HCT116 (cell line): ENCODE measurements at regions not wholly inside any gene's neighbourhood (a gene's known extent, or its start where the extent isn't known, plus 50 kb on each side); places are given as distances from the start of the nearest gene placed in this dataset.

Experiments used
- ATAC-seq: fragments of 200-7000 bp; cut with Tn5 transposase; 2 replicates; pipeline ENCODE4 v1.9.1; 2020; ENCODE audit warnings: mild to moderate bottlenecking, moderate library complexity
- BruUV-seq: library from RNA; stranded (reverse); fragments of 400-500 nt; replicated peaks from 2 replicates; lab custom pipeline; 2021; lab: Mats Ljungman, UMichigan
- CTCF ChIA-PET: fragments of 300-600 bp; sonication (Branson Sonifier 250); formaldehyde crosslinking; loops from one replicate; lab custom pipeline; 2021; ENCODE audit warnings: antibody characterized with exemption; lab: Charles Lee
- POLR2A ChIA-PET: fragments of 300-600, 350-600 bp; sonication (Branson Sonifier 250); formaldehyde crosslinking; loops from one replicate; lab custom pipeline; 2021; ENCODE audit warnings: antibody characterized with exemption; lab: Charles Lee
- RAD21 ChIA-PET, 2 experiments: fragments of 300-600 bp; sonication (Branson Sonifier 250); formaldehyde crosslinking; loops; one replicate each; lab custom pipeline; 2023; ENCODE audit warnings: low total read pairs in 2 of 2; ENCODE audit not compliant: uncharacterized antibody in 2 of 2, unreplicated experiment in 2 of 2, low non-redundant PET in 1 of 2; lab: Charles Lee
- DNase-seq: peaks from one replicate; pipeline ENCODE4 v3.0.0-alpha.2; 2010; ENCODE audit warnings: low read depth, low spot score
- H2AFZ ChIP-seq: fragments of 200-600 bp; shearing (Covaris generic), sonication (generic); 2 replicates; pipeline ENCODE4 v1.6.1; 2017; ENCODE audit warnings: low read depth, mixed run types, mixed read lengths, antibody characterized with exemption, low read length; ENCODE audit not compliant: poor library complexity, severe bottlenecking
- H3K27ac ChIP-seq: 2 replicates; pipeline ENCODE4 v1.5.1; 2012; ENCODE audit warnings: low read depth, low read length
- H3K27me3 ChIP-seq: fragments of 200-600 bp; sonication (generic); 2 replicates; pipeline ENCODE4 v1.6.1; 2016; ENCODE audit warnings: mixed run types, low read length, mixed read lengths; ENCODE audit not compliant: insufficient read depth
- H3K36me3 ChIP-seq, 2 experiments: fragments of 200-500 bp in 1 of 2; fragments of 200-600 bp in 1 of 2; sonication (Bioruptor generic) in 1 of 2; sonication (generic) in 1 of 2; 2 replicates each; pipeline versions ENCODE4 v1.5.1 to v1.6.1; 2014 to 2016; ENCODE audit warnings: low read length in 2 of 2, inconsistent platforms in 1 of 2, mixed read lengths in 1 of 2, mixed run types in 1 of 2; ENCODE audit not compliant: insufficient read depth in 2 of 2, control insufficient read depth in 1 of 2
- H3K4me1 ChIP-seq, 2 experiments: fragments of 200-600 bp in 1 of 2; sonication (generic) in 1 of 2; 2 replicates each; pipeline versions ENCODE4 v1.5.1 to v1.6.1; 2012 to 2017; ENCODE audit warnings: low read length in 2 of 2, inconsistent platforms in 1 of 2, mild to moderate bottlenecking in 1 of 2, mixed read lengths in 1 of 2, mixed run types in 1 of 2, moderate library complexity in 1 of 2; ENCODE audit not compliant: insufficient read depth in 2 of 2, control insufficient read depth in 1 of 2
- H3K4me2 ChIP-seq: fragments of 200-600 bp; sonication (generic); 2 replicates; pipeline ENCODE4 v1.6.1; 2017; ENCODE audit warnings: mixed run types, low read length, mixed read lengths
- H3K4me3 ChIP-seq, 2 experiments: fragments of 200-600 bp in 1 of 2; sonication (generic) in 1 of 2; replicated peaks in 1 of 2; 2 replicates each; pipeline ENCODE4 v1.5.1; 2011 to 2016; ENCODE audit warnings: low read length in 2 of 2, control low read depth in 1 of 2, low read depth in 1 of 2, mild to moderate bottlenecking in 1 of 2, mixed read lengths in 1 of 2, mixed run types in 1 of 2
- H3K79me2 ChIP-seq: fragments of 200-600 bp; sonication (generic); 2 replicates; pipeline ENCODE4 v1.6.1; 2017; ENCODE audit warnings: mild to moderate bottlenecking, mixed run types, low read length, moderate library complexity, mixed read lengths; ENCODE audit not compliant: insufficient read depth
- H3K9ac ChIP-seq: fragments of 200-600 bp; sonication (generic); 2 replicates; pipeline ENCODE4 v1.6.1; 2016; ENCODE audit warnings: low read length, mixed read lengths
- H3K9me2 ChIP-seq: fragments of 200-600 bp; sonication (generic), shearing (Covaris generic); 2 replicates; pipeline ENCODE4 v1.6.1; 2017; ENCODE audit warnings: mixed run types, mild to moderate bottlenecking, moderate library complexity; ENCODE audit not compliant: insufficient read depth
- H3K9me3 ChIP-seq, 2 experiments: fragments of 200-500 bp in 1 of 2; fragments of 200-600 bp in 1 of 2; sonication (Bioruptor generic) in 1 of 2; sonication (generic) in 1 of 2; 2 replicates each; pipeline ENCODE4 v1.6.1; 2014 to 2017; ENCODE audit warnings: low read length in 2 of 2, mixed read lengths in 2 of 2, inconsistent platforms in 1 of 2, low read depth in 1 of 2, mild to moderate bottlenecking in 1 of 2, mixed run types in 1 of 2, moderate library complexity in 1 of 2; ENCODE audit not compliant: control insufficient read depth in 1 of 2, insufficient read depth in 1 of 2
- H4K20me1 ChIP-seq: fragments of 200-600 bp; sonication (generic), shearing (Covaris generic); 2 replicates; pipeline ENCODE4 v1.6.1; 2017; ENCODE audit warnings: mixed run types, mild to moderate bottlenecking, moderate library complexity; ENCODE audit not compliant: insufficient read depth
- CBX3 ChIP-seq: IDR thresholded peaks from 2 replicates; pipeline ENCODE4 v1.6.1; 2012; ENCODE audit warnings: low read depth
- CTCF ChIP-seq, 3 experiments: fragments of 200-600 bp in 1 of 3; sonication (generic) in 1 of 3; IDR thresholded peaks in 2 of 3; conservative IDR thresholded peaks in 1 of 3; 2 replicates each; pipeline ENCODE4 v1.5.1; 2012 to 2017; ENCODE audit warnings: low read depth in 2 of 3, low read length in 2 of 3, antibody characterized with exemption in 1 of 3, borderline replicate concordance in 1 of 3, control low read depth in 1 of 3, mild to moderate bottlenecking in 1 of 3, mixed read lengths in 1 of 3, mixed run types in 1 of 3, moderate library complexity in 1 of 3; ENCODE audit not compliant: insufficient read depth in 1 of 3
- ELF1 ChIP-seq: IDR thresholded peaks from 2 replicates; pipeline ENCODE4 v1.6.1; 2012; ENCODE audit warnings: low read depth, borderline replicate concordance
- EZH2 ChIP-seq: fragments of 200-600 bp; sonication (generic); IDR thresholded peaks from 2 replicates; pipeline ENCODE4 v1.6.1; 2017; ENCODE audit warnings: antibody characterized with exemption, mixed run types
- EZH2phosphoT487 ChIP-seq: fragments of 200-600 bp; IDR thresholded peaks from 2 replicates; pipeline ENCODE4 v1.6.1; 2018; ENCODE audit warnings: antibody characterized with exemption, borderline replicate concordance
- FOSL1 ChIP-seq: IDR thresholded peaks from 2 replicates; pipeline ENCODE4 v1.6.1; 2012; ENCODE audit warnings: low read depth
- POLR2A ChIP-seq: IDR thresholded peaks from 2 replicates; pipeline ENCODE4 v1.7.0; 2011; ENCODE audit warnings: borderline replicate concordance; ENCODE audit not compliant: insufficient read depth, insufficient read length; ENCODE audit errors: extremely low read depth
- POLR2AphosphoS5 ChIP-seq: IDR thresholded peaks from 2 replicates; pipeline ENCODE4 v1.6.1; 2011; ENCODE audit warnings: mild to moderate bottlenecking, low read depth, low read length, moderate library complexity
- RAD21 ChIP-seq: IDR thresholded peaks from 2 replicates; pipeline ENCODE4 v1.6.1; 2012; ENCODE audit warnings: low read depth, mild to moderate bottlenecking
- REST ChIP-seq: IDR thresholded peaks from 2 replicates; pipeline ENCODE4 v1.6.1; 2012; ENCODE audit warnings: low read depth
- SP1 ChIP-seq: IDR thresholded peaks from 2 replicates; pipeline ENCODE4 v1.6.1; 2012; ENCODE audit warnings: low read depth
- SRF ChIP-seq: IDR thresholded peaks from 2 replicates; pipeline ENCODE4 v1.6.1; 2012; ENCODE audit warnings: low read depth
- YY1 ChIP-seq: IDR thresholded peaks from 2 replicates; pipeline ENCODE4 v1.6.1; 2011; ENCODE audit warnings: low read length, low read depth, moderate library complexity, mild to moderate bottlenecking; ENCODE audit not compliant: insufficient replicate concordance; ENCODE audit errors: extremely low read depth
- ZFX ChIP-seq: fragments of 450-650 bp; IDR thresholded peaks from 2 replicates; pipeline ENCODE4 v1.6.1; 2017
- ZNF274 ChIP-seq: fragments of 200-500 bp; sonication (Bioruptor generic); IDR thresholded peaks from 2 replicates; pipeline ENCODE4 v1.6.1; 2014; ENCODE audit warnings: mild to moderate bottlenecking, low read depth, low read length, inconsistent platforms
- intact Hi-C: fragments of 100-400 bp; cut with micrococcal nuclease; formaldehyde crosslinking; loops from 2 replicates; pipeline ENCODE4 v1.10.0; 2022

- ChIA-PET POLR2A (no interaction called here), RAD21 (no interaction called here), CTCF (no interaction called here)
- Histone ChIP-seq H3K4me1 (no peaks in the 10 kb centered on the region), H3K79me2 (no peaks in the 10 kb centered on the region), H3K9me3 (no peaks in the 10 kb centered on the region), H3K9me2 (no peaks in the 10 kb centered on the region), H4K20me1 (no peaks in the 10 kb centered on the region), H3K27ac (no peak overlapping the region), H3K27me3 (peaks cover 15% of the 10 kb centered on the region), H3K4me2 (no peak overlapping the region), H2AFZ (no peak overlapping the region), H3K36me3 (no peaks in the 10 kb centered on the region), H3K4me3 (no peak overlapping the region), H3K9ac (no peak overlapping the region)
- ATAC-seq (no peak), DNase-seq (no peak)
- intact Hi-C loops = no loop called here
- no peak for TF ChIP-seq POLR2AphosphoS5
- no peak for TF ChIP-seq SP1
- TF ChIP-seq EZH2 = no peak
- no peak for TF ChIP-seq ZNF274
- TF ChIP-seq ELF1 = no peak
- no peak for TF ChIP-seq SRF
- TF ChIP-seq YY1 = no peak
- TF ChIP-seq EZH2phosphoT487 = no peak
- TF ChIP-seq POLR2A = no peak
- no peak for TF ChIP-seq ZFX
- TF ChIP-seq REST = no peak
- no peak for TF ChIP-seq FOSL1
- no peak for TF ChIP-seq CTCF (IDR thresholded peaks at IDR 0.05 in 2 of 3, conservative IDR thresholded peaks at IDR 0.05 in 1 of 3; ENCODE audit: borderline replicate concordance in 1 of 3, insufficient read depth in 1 of 3, low read depth in 2 of 3, low read length in 2 of 3)
- TF ChIP-seq RAD21 = no peak
- no peak for TF ChIP-seq CBX3
- no TSS peak for BruUV-seq
Measured at GRCh38 chr11:59302991-59303390, 55.7 kb upstream of the OR5AN1 start.
